BJ (cell line): ENCODE measurements at regions not wholly inside any gene's neighbourhood (a gene's known extent, or its start where the extent isn't known, plus 50 kb on each side); places are given as distances from the start of the nearest gene placed in this dataset.

ENCODE experiments used
- CTCF ChIA-PET: fragments of 350-600 bp; formaldehyde crosslinking; extraction: SDS; loops from one replicate; lab custom pipeline; 2021; ENCODE audit warnings: antibody characterized with exemption, inconsistent platforms; lab: Yijun Ruan, JAX
- POLR2A ChIA-PET: fragments of 300-600 bp; sonication (Branson Sonifier 250); formaldehyde crosslinking; extraction: SDS; loops from one replicate; lab custom pipeline; 2021; ENCODE audit warnings: antibody characterized with exemption; lab: Charles Lee
- DNase-seq: peaks from one replicate; pipeline ENCODE4 v3.0.0-alpha.2; 2011; ENCODE audit warnings: low read depth
- H3K27me3 ChIP-seq: 2 replicates; pipeline ENCODE4 v1.6.0; 2011; ENCODE audit warnings: low read length; ENCODE audit not compliant: control insufficient read depth, insufficient read depth
- H3K36me3 ChIP-seq: 2 replicates; pipeline ENCODE4 v1.5.1; 2011; ENCODE audit warnings: low read length; ENCODE audit not compliant: control insufficient read depth, insufficient read depth
- H3K4me3 ChIP-seq: 2 replicates; pipeline ENCODE4 v1.5.1; 2011; ENCODE audit warnings: low read depth, mild to moderate bottlenecking, control low read depth, low read length
- TF ChIP-seq, protein P1 (sequence below): IDR thresholded peaks from 2 replicates; pipeline ENCODE4 v1.5.1; 2011; ENCODE audit warnings: low read depth, mild to moderate bottlenecking, control low read depth, inconsistent platforms, low read length, moderate library complexity; ENCODE audit not compliant: insufficient read depth

DNA sequence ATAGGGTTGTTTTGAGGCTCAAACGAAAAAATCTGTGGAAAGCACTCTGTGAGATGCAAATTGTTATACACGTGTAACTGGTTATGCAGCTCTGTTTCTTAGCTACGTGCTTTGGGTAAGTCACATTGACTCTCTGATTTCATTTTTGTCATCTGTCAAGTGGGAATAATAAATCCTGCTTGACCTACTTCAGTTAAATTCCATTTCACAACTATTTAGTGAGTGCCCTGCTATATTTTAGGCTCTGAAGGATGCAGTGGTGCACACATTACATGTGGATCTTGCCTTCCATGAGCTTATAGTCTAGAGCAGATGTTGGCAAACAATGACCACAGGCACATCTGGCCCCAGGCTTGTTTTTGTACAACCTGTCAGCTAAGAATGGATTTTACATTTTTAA lies 133.6 kb upstream of the PLET1 start:
- Histone ChIP-seq H3K27me3 (peaks cover 2% of the 10 kb centered on the region; the same call in 1 of the 2 replicates), H3K36me3 (no peaks in the 10 kb centered on the region), H3K4me3 (no peak overlapping the region)
- DNase-seq: no peak
- ChIA-PET POLR2A (no interaction called here), CTCF (interaction anchor here (0.6 kb wide), 2 partner anchors 118 to 176 kb away, joined by 3 read pairs; no protein-coding TSS in a partner anchor)
- TF ChIP-seq, protein P1, sequence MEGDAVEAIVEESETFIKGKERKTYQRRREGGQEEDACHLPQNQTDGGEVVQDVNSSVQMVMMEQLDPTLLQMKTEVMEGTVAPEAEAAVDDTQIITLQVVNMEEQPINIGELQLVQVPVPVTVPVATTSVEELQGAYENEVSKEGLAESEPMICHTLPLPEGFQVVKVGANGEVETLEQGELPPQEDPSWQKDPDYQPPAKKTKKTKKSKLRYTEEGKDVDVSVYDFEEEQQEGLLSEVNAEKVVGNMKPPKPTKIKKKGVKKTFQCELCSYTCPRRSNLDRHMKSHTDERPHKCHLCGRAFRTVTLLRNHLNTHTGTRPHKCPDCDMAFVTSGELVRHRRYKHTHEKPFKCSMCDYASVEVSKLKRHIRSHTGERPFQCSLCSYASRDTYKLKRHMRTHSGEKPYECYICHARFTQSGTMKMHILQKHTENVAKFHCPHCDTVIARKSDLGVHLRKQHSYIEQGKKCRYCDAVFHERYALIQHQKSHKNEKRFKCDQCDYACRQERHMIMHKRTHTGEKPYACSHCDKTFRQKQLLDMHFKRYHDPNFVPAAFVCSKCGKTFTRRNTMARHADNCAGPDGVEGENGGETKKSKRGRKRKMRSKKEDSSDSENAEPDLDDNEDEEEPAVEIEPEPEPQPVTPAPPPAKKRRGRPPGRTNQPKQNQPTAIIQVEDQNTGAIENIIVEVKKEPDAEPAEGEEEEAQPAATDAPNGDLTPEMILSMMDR: no peak

DNA sequence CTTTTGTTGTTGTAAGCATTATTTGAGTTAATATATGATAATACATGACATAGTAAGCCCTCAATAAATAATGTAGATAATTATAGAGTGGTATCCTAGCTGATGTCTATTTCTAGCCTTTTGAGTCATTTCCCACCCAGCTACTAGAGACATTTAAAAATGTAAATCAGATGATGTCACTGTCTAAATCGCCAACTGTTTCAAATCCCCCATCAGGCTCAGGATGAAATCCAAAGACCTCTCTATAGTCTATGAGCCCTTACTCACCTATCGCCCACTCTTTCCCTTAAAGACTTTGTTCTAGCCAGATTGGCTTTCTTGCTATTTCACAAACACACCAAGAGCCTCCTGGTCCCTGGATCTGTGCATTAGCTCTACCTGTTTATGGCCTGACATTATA lies 135.4 kb upstream of the PLET1 start:
- Histone ChIP-seq H3K27me3 (peaks cover 2% of the 10 kb centered on the region; the same call in 1 of the 2 replicates), H3K4me3 (no peak overlapping the region), H3K36me3 (no peaks in the 10 kb centered on the region)
- TF ChIP-seq, protein P1: no peak
- POLR2A ChIA-PET: no interaction called here
- CTCF ChIA-PET: no interaction called here
- no peak for DNase-seq

DNA sequence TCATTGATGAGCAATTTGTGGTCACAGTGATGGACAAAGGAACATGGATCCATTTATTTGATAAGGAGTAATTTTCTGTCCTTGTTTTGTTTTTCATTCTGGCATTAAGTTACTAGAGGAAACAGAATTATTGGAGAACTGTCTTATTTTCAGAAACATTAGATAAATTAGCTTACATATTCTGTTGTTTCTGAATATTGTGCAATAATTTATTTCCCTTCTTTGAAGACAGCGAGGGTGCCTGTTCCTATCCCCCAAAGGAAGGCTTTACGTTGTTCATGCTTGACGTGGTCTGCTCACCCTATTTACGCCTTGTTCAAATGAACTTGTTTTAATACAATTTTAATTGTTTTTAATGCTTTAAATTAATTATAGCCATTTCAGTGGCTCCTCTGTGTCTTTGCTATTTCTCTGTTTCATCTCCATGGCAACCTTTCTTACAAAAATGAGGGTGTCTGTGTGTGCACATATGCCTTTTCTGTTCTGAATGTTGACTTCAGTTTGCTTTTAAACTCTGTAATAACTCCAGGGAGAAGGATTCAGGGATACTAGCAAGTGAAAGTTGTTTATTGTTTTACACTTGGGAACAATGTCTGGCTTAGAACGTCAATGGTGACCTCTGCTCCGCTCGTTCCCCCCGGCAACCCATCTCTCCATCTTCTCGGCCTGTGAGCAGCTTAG lies 138.3 kb upstream of the PLET1 start:
- POLR2A ChIA-PET: no interaction called here
- H3K4me3 ChIP-seq: no peak overlapping the region
- no peak for DNase-seq
- CTCF ChIA-PET: no interaction called here
- no peaks in the 10 kb centered on the region for H3K36me3 ChIP-seq
- H3K27me3 ChIP-seq: peaks cover 2% of the 10 kb centered on the region; the same call in 1 of the 2 replicates
- TF ChIP-seq, protein P1: no peak

DNA sequence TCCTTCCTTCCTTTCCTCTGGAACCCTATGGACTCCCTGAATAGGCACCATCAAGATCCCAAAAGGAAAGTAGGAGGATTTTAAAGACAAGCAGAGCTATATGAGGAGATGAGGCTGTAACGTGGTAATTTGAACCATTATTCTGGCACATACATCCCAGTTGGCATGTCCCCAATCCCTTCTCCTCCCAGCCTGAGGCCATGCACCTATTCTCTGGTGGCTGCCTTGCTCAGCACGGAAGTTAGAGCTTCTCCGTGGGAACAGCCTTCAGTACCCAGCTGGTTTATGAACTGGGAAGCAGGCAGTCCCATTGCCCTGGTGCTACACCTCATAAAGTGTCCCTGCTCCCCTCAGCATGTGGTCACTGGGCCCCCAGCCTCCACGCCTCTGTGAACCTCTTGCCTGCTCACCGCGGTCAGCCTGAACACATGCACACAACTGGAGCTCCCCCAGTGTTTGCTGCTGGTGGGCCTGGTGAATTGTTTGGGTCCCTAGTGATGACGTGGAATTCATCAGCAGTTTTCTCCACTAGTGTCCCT lies 139.9 kb upstream of the PLET1 start:
- TF ChIP-seq, protein P1: no peak
- ChIA-PET CTCF (interaction anchor here (1.2 kb wide), 1 partner anchor 40 kb away, joined by 4 read pairs; no protein-coding TSS in a partner anchor), POLR2A (no interaction called here)

DNA sequence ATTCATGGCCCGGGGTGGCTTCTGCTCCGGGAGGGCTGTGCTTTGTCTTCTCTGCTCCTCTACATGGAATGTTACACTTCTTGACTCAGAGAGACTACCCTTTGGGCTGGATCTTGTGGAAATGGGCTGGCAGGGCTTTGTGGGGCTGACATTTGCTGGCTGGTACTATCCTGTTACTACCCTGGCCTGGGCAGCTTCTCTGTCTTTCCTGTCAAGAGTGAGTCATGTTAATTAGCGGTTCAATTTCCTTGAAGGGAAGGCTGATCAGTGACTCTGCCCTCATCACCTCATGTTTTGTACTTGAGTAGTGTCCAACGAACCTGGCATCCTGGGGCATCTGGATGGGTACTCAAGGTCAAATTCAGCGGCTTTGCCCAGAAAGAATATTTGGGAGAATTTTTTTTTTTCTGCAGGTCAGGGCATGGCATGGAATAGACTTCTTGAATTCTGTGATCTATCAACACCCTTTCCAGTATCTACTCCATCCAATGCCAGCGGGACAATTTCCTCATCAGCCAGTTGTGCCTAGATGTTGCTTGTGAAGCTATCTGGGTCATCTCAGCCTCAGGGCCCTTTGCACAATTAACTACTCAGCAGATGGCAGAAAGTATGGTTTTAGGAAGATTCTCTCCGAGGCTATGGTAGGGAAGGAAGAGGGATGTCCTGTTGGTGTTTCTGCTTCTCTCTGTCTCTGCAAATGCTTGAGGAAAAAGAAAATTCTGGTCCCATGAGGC lies 140.5 kb upstream of the PLET1 start:
- ChIA-PET POLR2A (no interaction called here), CTCF (interaction anchor here (1.2 kb wide), 1 partner anchor 39 kb away, joined by 4 read pairs; no protein-coding TSS in a partner anchor)

More for the DNA sequence above, 139.9 kb upstream of the PLET1 start:
- no peaks in the 10 kb centered on the region for H3K36me3 ChIP-seq
- H3K27me3 ChIP-seq: peaks cover 2% of the 10 kb centered on the region
- H3K4me3 ChIP-seq: no peak overlapping the region
- DNase-seq: no peak

More for the DNA sequence above, 140.5 kb upstream of the PLET1 start:
- Histone ChIP-seq H3K27me3 (peaks cover 2% of the 10 kb centered on the region), H3K36me3 (no peaks in the 10 kb centered on the region), H3K4me3 (no peak overlapping the region)
- no peak for DNase-seq
- TF ChIP-seq, protein P1: no peak
